Mesothelial cell of epicardium (in vitro differentiated cells): ENCODE measurements at regions not wholly inside any gene's neighbourhood (a gene's known extent, or its start where the extent isn't known, plus 50 kb on each side); places are given as distances from the start of the nearest gene placed in this dataset.
A peak's percentile ranks its signal among the peaks of the same experiment; 100 is the strongest.

ENCODE experiments used
- DNase-seq, 2 experiments: peaks; one replicate each; pipeline ENCODE4 v3.0.0; 2021; ENCODE audit warnings: low spot score in 2 of 2; ENCODE audit not compliant: unreplicated experiment in 2 of 2
- H3K27ac Mint-ChIP-seq: 2 replicates; pipeline ENCODE4 v1.8.0; 2021; ENCODE audit warnings: mixed read lengths
- H3K27me3 Mint-ChIP-seq: 2 replicates; pipeline ENCODE4 v1.8.0; 2021; ENCODE audit warnings: low read depth, mixed read lengths
- H3K36me3 Mint-ChIP-seq: 2 replicates; pipeline ENCODE4 v1.8.0; 2021; ENCODE audit warnings: mixed read lengths
- H3K4me1 Mint-ChIP-seq: 2 replicates; pipeline ENCODE4 v1.8.0; 2021; ENCODE audit warnings: mixed read lengths
- H3K4me3 Mint-ChIP-seq: 2 replicates; pipeline ENCODE4 v1.8.0; 2021; ENCODE audit warnings: mild to moderate bottlenecking, moderate library complexity, mixed read lengths
- H3K9me3 Mint-ChIP-seq: 2 replicates; pipeline ENCODE4 v1.8.0; 2021; ENCODE audit warnings: mixed read lengths
- CTCF ChIP-seq: fragments of 200-600 bp; sonication (generic); IDR thresholded peaks from one replicate; pipeline ENCODE4 v1.5.0; 2021; ENCODE audit warnings: antibody characterized with exemption; ENCODE audit not compliant: unreplicated experiment

GRCh38 chr7:136053689-136054485, 76.7 kb upstream of the MTPN start:
- H3K4me1 Mint-ChIP-seq, result peaks cover 41% of the 10 kb centered on the region
- peaks cover 2% of the 10 kb centered on the region for H3K36me3 Mint-ChIP-seq
- TF ChIP-seq CTCF, result no peak
- H3K27ac Mint-ChIP-seq, result no peak overlapping the region
- no peak for DNase-seq
- H3K9me3 Mint-ChIP-seq, result peaks cover 8% of the 10 kb centered on the region
- no peak overlapping the region for H3K4me3 Mint-ChIP-seq
- no peaks in the 10 kb centered on the region for H3K27me3 Mint-ChIP-seq

DNA sequence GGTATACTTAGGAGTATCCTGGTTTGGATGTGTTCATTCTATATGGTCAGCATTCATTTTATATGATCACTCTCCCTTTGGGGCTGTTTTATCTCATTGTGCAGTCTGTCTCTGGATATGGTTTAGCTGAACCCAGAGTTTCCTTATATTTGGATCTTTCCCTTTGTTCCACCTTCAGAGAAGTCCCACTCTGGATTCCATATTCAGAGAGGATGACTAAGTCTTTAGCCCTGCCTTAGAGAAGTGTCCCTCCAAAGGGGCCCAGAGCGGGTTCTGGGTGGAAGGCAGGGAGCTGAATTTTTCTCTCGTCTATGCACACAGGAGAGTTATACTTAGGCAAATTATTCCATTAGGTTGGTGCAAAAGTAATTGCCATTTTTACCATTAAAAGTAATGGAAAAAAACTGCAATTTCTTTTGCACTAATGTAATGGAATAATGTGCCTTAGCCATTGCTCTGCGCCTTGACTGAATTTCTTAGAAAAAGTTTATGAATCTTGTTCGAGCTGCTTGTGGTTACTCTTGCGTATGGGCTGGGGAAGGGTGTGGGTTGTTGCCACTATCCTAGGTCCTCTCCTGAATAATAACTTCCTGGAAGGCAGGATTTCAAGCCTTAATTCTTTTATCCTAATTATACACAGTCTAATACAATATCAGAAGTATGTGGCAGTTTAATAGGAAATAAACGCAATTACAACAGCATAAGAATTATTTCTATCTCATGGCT, 74.2 kb upstream of the MTPN start:
- Mint-ChIP-seq H3K4me3 (no peak overlapping the region), H3K27ac (peak overlapping the region; percentile 72), H3K27me3 (no peaks in the 10 kb centered on the region), H3K4me1 (peaks cover 25% of the 10 kb centered on the region), H3K9me3 (peaks cover 16% of the 10 kb centered on the region), H3K36me3 (peaks cover 10% of the 10 kb centered on the region)
- DNase-seq, result no peak
- no peak for TF ChIP-seq CTCF

- no peak for DNase-seq
- H3K27ac Mint-ChIP-seq, result peak overlapping the region; percentile 72
- peaks cover 19% of the 10 kb centered on the region for H3K9me3 Mint-ChIP-seq
- H3K4me1 Mint-ChIP-seq, result peaks cover 25% of the 10 kb centered on the region
- peaks cover 10% of the 10 kb centered on the region for H3K36me3 Mint-ChIP-seq
- no peak for TF ChIP-seq CTCF
- H3K27me3 Mint-ChIP-seq, result no peaks in the 10 kb centered on the region
- H3K4me3 Mint-ChIP-seq, result no peak overlapping the region
Observed at GRCh38 chr7:136050462-136050847, 73.3 kb upstream of the MTPN start.

- no peak for DNase-seq
- peaks cover 25% of the 10 kb centered on the region for H3K4me1 Mint-ChIP-seq
- peaks cover 10% of the 10 kb centered on the region for H3K36me3 Mint-ChIP-seq
- no peaks in the 10 kb centered on the region for H3K27me3 Mint-ChIP-seq
- peak overlapping the region; percentile 72 for H3K27ac Mint-ChIP-seq
- H3K9me3 Mint-ChIP-seq, result peaks cover 23% of the 10 kb centered on the region
- no peak for TF ChIP-seq CTCF
- no peak overlapping the region for H3K4me3 Mint-ChIP-seq
Observed at GRCh38 chr7:136049818-136050461, 72.8 kb upstream of the MTPN start.

GRCh38 chr7:136049117-136049516, 72.0 kb upstream of the MTPN start:
- Mint-ChIP-seq H3K4me1 (peaks cover 25% of the 10 kb centered on the region), H3K27me3 (no peaks in the 10 kb centered on the region), H3K36me3 (peaks cover 13% of the 10 kb centered on the region), H3K27ac (no peak overlapping the region), H3K9me3 (peaks cover 23% of the 10 kb centered on the region), H3K4me3 (no peak overlapping the region)
- no peak for DNase-seq
- no peak for TF ChIP-seq CTCF
